CD4-positive, alpha-beta memory T cell (primary cell): ENCODE measurements at regions not wholly inside any gene's neighbourhood (a gene's known extent, or its start where the extent isn't known, plus 50 kb on each side); places are given as distances from the start of the nearest gene placed in this dataset.

ENCODE experiments used
- CTCF ChIA-PET: fragments of 350-600 bp; sonication (Branson Sonifier 250); formaldehyde crosslinking; loops from one replicate; lab custom pipeline; 2021; ENCODE audit warnings: inconsistent platforms; ENCODE audit not compliant: partially characterized antibody; lab: Charles Lee
- POLR2A ChIA-PET: fragments of 350-600 bp; sonication (Branson Sonifier 250); formaldehyde crosslinking; loops from one replicate; lab custom pipeline; 2021; ENCODE audit not compliant: partially characterized antibody; lab: Charles Lee
- DNase-seq, 5 donors: peaks; one replicate each; pipeline versions ENCODE4 v3.0.0 to v3.0.0-alpha.2; 2020 to 2022; ENCODE audit warnings: mixed read lengths in 1 of 5
- H3K27ac ChIP-seq: one replicate; pipeline ENCODE4 v1.7.0; 2013; ENCODE audit warnings: low read depth, low read length
- H3K27me3 ChIP-seq: 2 replicates; pipeline ENCODE4 v1.7.0; 2013; ENCODE audit warnings: mild to moderate bottlenecking, low read length, moderate library complexity; ENCODE audit not compliant: insufficient read depth
- H3K36me3 ChIP-seq: 2 replicates; pipeline ENCODE4 v1.7.0; 2013; ENCODE audit warnings: mild to moderate bottlenecking, low read length, moderate library complexity; ENCODE audit not compliant: insufficient read depth
- H3K4me1 ChIP-seq: 2 replicates; pipeline ENCODE4 v1.7.0; 2013; ENCODE audit warnings: mild to moderate bottlenecking, low read length, moderate library complexity; ENCODE audit not compliant: insufficient read depth
- H3K4me3 ChIP-seq, 2 donors: one replicate each; pipeline ENCODE4 v1.7.0; 2013; ENCODE audit warnings: low read length in 2 of 2, mild to moderate bottlenecking in 1 of 2
- H3K9me3 ChIP-seq, 2 donors: one replicate each; pipeline ENCODE4 v1.7.0; 2013; ENCODE audit warnings: low read length in 2 of 2, control low read depth in 1 of 2; ENCODE audit not compliant: control insufficient read depth in 1 of 2
- H3K27ac Mint-ChIP-seq, 7 donors: one replicate each; pipeline ENCODE4 v1.8.0; 2020 to 2021; ENCODE audit warnings: mixed read lengths in 7 of 7, mild to moderate bottlenecking in 6 of 7, inconsistent platforms in 3 of 7, moderate library complexity in 3 of 7
- H3K27me3 Mint-ChIP-seq, 2 donors: one replicate each; pipeline ENCODE4 v1.8.0; 2020 to 2021; ENCODE audit warnings: mixed read lengths in 2 of 2
- H3K36me3 Mint-ChIP-seq, 2 donors: one replicate each; pipeline ENCODE4 v1.8.0; 2020 to 2021; ENCODE audit warnings: mixed read lengths in 2 of 2, inconsistent platforms in 1 of 2, mild to moderate bottlenecking in 1 of 2
- H3K4me1 Mint-ChIP-seq, 4 donors: one replicate each; pipeline ENCODE4 v1.8.0; 2020 to 2021; ENCODE audit warnings: mixed read lengths in 4 of 4, mild to moderate bottlenecking in 1 of 4
- H3K4me3 Mint-ChIP-seq, 8 donors: one replicate each; pipeline ENCODE4 v1.8.0; 2020 to 2021; ENCODE audit warnings: mixed read lengths in 8 of 8, mild to moderate bottlenecking in 7 of 8, moderate library complexity in 6 of 8, inconsistent platforms in 3 of 8
- H3K9me3 Mint-ChIP-seq, 8 donors: one replicate each; pipeline ENCODE4 v1.8.0; 2020 to 2021; ENCODE audit warnings: mixed read lengths in 8 of 8, mild to moderate bottlenecking in 5 of 8, inconsistent platforms in 3 of 8, moderate library complexity in 1 of 8
- intact Hi-C: fragments of 100-400 bp; cut with micrococcal nuclease; formaldehyde crosslinking; loops from one replicate; pipeline ENCODE4 v1.15.1; 2023

GRCh38 chr6:3541006-3541585 is 84.2 kb upstream of the SLC22A23 start:
- Histone ChIP-seq H3K4me3 (no peak overlapping the region), H3K27me3 (no peaks in the 10 kb centered on the region), H3K9me3 (no peaks in the 10 kb centered on the region), H3K27ac (no peak overlapping the region), H3K36me3 (no peaks in the 10 kb centered on the region), H3K4me1 (no peaks in the 10 kb centered on the region)
- CTCF ChIA-PET = no interaction called here
- POLR2A ChIA-PET = no interaction called here
- DNase-seq = no peak
- Mint-ChIP-seq H3K9me3 (no peaks in the 10 kb centered on the region), H3K4me1 (peaks cover 0 to 1% (median 0%) of the 10 kb centered on the region in 4 donors), H3K27me3 (peaks cover 11% of the 10 kb centered on the region in 2 donors), H3K27ac (no peak overlapping the region), H3K4me3 (no peak overlapping the region), H3K36me3 (no peaks in the 10 kb centered on the region)
- intact Hi-C loops = no loop called here

GRCh38 chr6:3540253-3540820 is 83.5 kb upstream of the SLC22A23 start:
- ChIA-PET POLR2A (no interaction called here), CTCF (no interaction called here)
- Mint-ChIP-seq H3K27ac (no peak overlapping the region), H3K4me1 (no peaks in the 10 kb centered on the region), H3K9me3 (no peaks in the 10 kb centered on the region), H3K27me3 (peaks cover 11% of the 10 kb centered on the region in 2 donors), H3K36me3 (no peaks in the 10 kb centered on the region), H3K4me3 (no peak overlapping the region)
- Histone ChIP-seq H3K27me3 (no peaks in the 10 kb centered on the region), H3K36me3 (no peaks in the 10 kb centered on the region), H3K4me3 (no peak overlapping the region), H3K27ac (no peak overlapping the region), H3K4me1 (no peaks in the 10 kb centered on the region), H3K9me3 (no peaks in the 10 kb centered on the region)
- DNase-seq = no peak
- intact Hi-C loops = no loop called here

- Histone ChIP-seq H3K4me1 (no peaks in the 10 kb centered on the region), H3K27ac (no peak overlapping the region), H3K9me3 (no peaks in the 10 kb centered on the region), H3K36me3 (no peaks in the 10 kb centered on the region), H3K27me3 (no peaks in the 10 kb centered on the region), H3K4me3 (no peak overlapping the region)
- intact Hi-C loops = no loop called here
- Mint-ChIP-seq H3K4me3 (no peak overlapping the region), H3K4me1 (no peaks in the 10 kb centered on the region), H3K9me3 (no peaks in the 10 kb centered on the region), H3K27ac (no peak overlapping the region), H3K27me3 (peaks cover 7 to 8% of the 10 kb centered on the region in 2 donors), H3K36me3 (no peaks in the 10 kb centered on the region)
- ChIA-PET CTCF (no interaction called here), POLR2A (no interaction called here)
- no peak for DNase-seq
Observed at GRCh38 chr6:3538536-3538935, 81.7 kb upstream of the SLC22A23 start.

GRCh38 chr6:3536901-3537300 is 80.1 kb upstream of the SLC22A23 start:
- POLR2A ChIA-PET = no interaction called here
- no peaks in the 10 kb centered on the region for H3K9me3 Mint-ChIP-seq

GRCh38 chr6:3535776-3536435 is 79.1 kb upstream of the SLC22A23 start:
- Mint-ChIP-seq H3K36me3 (no peaks in the 10 kb centered on the region), H3K9me3 (no peaks in the 10 kb centered on the region), H3K4me1 (no peaks in the 10 kb centered on the region), H3K27ac (no peak overlapping the region), H3K4me3 (no peak overlapping the region), H3K27me3 (peaks cover 4 to 9% of the 10 kb centered on the region in 2 donors)
- DNase-seq = no peak
- H3K9me3 ChIP-seq = no peaks in the 10 kb centered on the region
- no peaks in the 10 kb centered on the region for H3K36me3 ChIP-seq
- H3K27me3 ChIP-seq = no peaks in the 10 kb centered on the region
- ChIA-PET POLR2A (no interaction called here), CTCF (no interaction called here)
- no peak overlapping the region for H3K27ac ChIP-seq
- no peak overlapping the region for H3K4me3 ChIP-seq
- no peaks in the 10 kb centered on the region for H3K4me1 ChIP-seq
- intact Hi-C loops = no loop called here

More at GRCh38 chr6:3536901-3537300, 80.1 kb upstream of the SLC22A23 start:
- Histone ChIP-seq H3K36me3 (no peaks in the 10 kb centered on the region), H3K27ac (no peak overlapping the region), H3K9me3 (no peaks in the 10 kb centered on the region), H3K4me1 (no peaks in the 10 kb centered on the region), H3K27me3 (no peaks in the 10 kb centered on the region), H3K4me3 (no peak overlapping the region)
- CTCF ChIA-PET = no interaction called here
- H3K4me3 Mint-ChIP-seq = no peak overlapping the region
- peaks cover 4 to 9% of the 10 kb centered on the region in 2 donors for H3K27me3 Mint-ChIP-seq
- H3K4me1 Mint-ChIP-seq = no peaks in the 10 kb centered on the region
- no peak overlapping the region for H3K27ac Mint-ChIP-seq
- H3K36me3 Mint-ChIP-seq = no peaks in the 10 kb centered on the region
- intact Hi-C loops = no loop called here
- DNase-seq = no peak

DNA sequence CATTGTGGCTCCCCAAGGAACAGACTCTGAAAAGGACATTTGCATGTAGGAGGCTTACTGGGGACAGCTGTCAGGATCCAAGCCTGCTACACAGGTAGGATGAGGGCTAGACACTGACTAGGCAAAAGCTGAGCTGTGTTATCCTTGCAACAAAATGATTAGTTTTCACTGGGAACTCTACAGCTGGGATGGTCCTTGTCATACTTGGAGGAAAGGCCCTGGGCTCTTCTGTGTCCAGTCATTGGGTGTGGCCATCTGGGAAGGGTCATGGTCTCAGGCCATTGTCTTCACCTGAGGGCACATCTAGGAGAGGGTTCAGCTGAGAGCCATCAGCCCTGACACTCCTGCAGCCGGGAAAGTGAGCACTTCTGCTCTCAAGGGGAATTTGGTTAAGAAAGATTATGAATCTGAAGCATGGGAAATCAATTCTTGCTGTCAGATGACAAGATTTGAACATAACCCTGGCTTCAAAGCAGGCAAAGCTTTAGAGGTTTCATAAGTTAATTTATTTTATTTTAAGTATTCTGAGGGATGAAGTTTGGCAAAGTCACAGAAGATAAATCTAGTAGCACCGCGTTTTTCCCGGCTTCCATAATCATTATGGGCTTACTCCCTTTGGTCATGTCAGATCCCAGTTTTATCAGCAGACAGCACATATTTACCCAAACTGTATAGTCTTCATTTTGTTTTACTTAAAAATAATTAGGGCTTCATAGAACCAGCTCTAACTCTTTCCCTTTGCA is 78.4 kb upstream of the SLC22A23 start:
- ChIA-PET POLR2A (no interaction called here), CTCF (no interaction called here)
- Mint-ChIP-seq H3K4me3 (no peak overlapping the region), H3K27ac (no peak overlapping the region), H3K27me3 (peaks cover 8 to 10% of the 10 kb centered on the region in 2 donors), H3K36me3 (no peaks in the 10 kb centered on the region), H3K9me3 (no peaks in the 10 kb centered on the region), H3K4me1 (no peaks in the 10 kb centered on the region)
- no peak overlapping the region for H3K4me3 ChIP-seq
- H3K36me3 ChIP-seq = no peaks in the 10 kb centered on the region
- no peaks in the 10 kb centered on the region for H3K27me3 ChIP-seq
- no peak overlapping the region for H3K27ac ChIP-seq
- intact Hi-C loops = no loop called here
- H3K9me3 ChIP-seq = no peaks in the 10 kb centered on the region
- DNase-seq = no peak
- no peaks in the 10 kb centered on the region for H3K4me1 ChIP-seq

GRCh38 chr6:3534599-3534998 is 77.7 kb upstream of the SLC22A23 start:
- Mint-ChIP-seq H3K27ac (peak overlapping the region in 1 of 7 donors; percentile 10), H3K4me1 (no peaks in the 10 kb centered on the region), H3K9me3 (no peaks in the 10 kb centered on the region), H3K36me3 (no peaks in the 10 kb centered on the region), H3K4me3 (no peak overlapping the region), H3K27me3 (peaks cover 7 to 12% of the 10 kb centered on the region in 2 donors)
- no peak overlapping the region for H3K27ac ChIP-seq
- intact Hi-C loops = no loop called here
- H3K27me3 ChIP-seq = no peaks in the 10 kb centered on the region
- no peak overlapping the region for H3K4me3 ChIP-seq
- POLR2A ChIA-PET = no interaction called here
- H3K4me1 ChIP-seq = no peaks in the 10 kb centered on the region
- CTCF ChIA-PET = no interaction called here
- no peak for DNase-seq
- H3K9me3 ChIP-seq = no peaks in the 10 kb centered on the region
- H3K36me3 ChIP-seq = no peaks in the 10 kb centered on the region
